IPS-15b (cell line): ENCODE measurements at regions not wholly inside any gene's neighbourhood (a gene's known extent, or its start where the extent isn't known, plus 50 kb on each side); places are given as distances from the start of the nearest gene placed in this dataset.

Experiments used
- H3K27me3 ChIP-seq: one replicate; pipeline ENCODE4 v1.6.1; 2013; ENCODE audit warnings: low read length; ENCODE audit not compliant: control insufficient read depth, insufficient read depth
- H3K36me3 ChIP-seq: one replicate; pipeline ENCODE4 v1.6.1; 2013; ENCODE audit warnings: low read length; ENCODE audit not compliant: control insufficient read depth, insufficient read depth
- H3K4me1 ChIP-seq: one replicate; pipeline ENCODE4 v1.6.1; 2013; ENCODE audit warnings: mild to moderate bottlenecking, low read length; ENCODE audit not compliant: control insufficient read depth, insufficient read depth
- H3K4me3 ChIP-seq: one replicate; pipeline ENCODE4 v1.5.1; 2013; ENCODE audit warnings: low read depth, low read length
- H3K9ac ChIP-seq: one replicate; pipeline ENCODE4 v1.6.1; 2013; ENCODE audit warnings: low read depth, mild to moderate bottlenecking, low read length
- H3K9me3 ChIP-seq: one replicate; pipeline ENCODE4 v1.6.1; 2013; ENCODE audit warnings: mild to moderate bottlenecking, low read length; ENCODE audit not compliant: control insufficient read depth, insufficient read depth

DNA sequence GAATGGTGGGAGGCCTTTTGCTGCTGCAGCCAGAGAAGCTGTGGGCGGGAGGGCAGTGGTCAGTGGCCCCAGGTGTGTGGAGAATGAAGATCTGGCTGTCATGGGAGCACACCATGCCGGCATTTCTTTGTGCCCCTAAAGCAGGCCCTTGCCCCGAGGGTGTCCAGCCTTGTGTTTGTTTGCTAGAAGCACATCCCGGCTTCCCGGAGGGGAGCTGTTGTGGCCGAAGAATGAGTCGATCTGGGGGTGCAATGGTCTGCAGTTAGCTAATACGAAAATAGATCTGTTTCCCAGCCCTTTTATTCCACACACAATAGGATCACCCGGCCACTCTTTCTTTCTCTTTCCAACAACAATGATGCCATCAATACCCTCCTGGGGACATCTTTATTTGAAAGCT, 228.8 kb downstream of the CBLN1 start:
- Histone ChIP-seq H3K9me3 (no peaks in the 10 kb centered on the region), H3K36me3 (no peaks in the 10 kb centered on the region), H3K4me1 (no peaks in the 10 kb centered on the region), H3K4me3 (no peak overlapping the region), H3K9ac (no peak overlapping the region), H3K27me3 (no peaks in the 10 kb centered on the region)

DNA sequence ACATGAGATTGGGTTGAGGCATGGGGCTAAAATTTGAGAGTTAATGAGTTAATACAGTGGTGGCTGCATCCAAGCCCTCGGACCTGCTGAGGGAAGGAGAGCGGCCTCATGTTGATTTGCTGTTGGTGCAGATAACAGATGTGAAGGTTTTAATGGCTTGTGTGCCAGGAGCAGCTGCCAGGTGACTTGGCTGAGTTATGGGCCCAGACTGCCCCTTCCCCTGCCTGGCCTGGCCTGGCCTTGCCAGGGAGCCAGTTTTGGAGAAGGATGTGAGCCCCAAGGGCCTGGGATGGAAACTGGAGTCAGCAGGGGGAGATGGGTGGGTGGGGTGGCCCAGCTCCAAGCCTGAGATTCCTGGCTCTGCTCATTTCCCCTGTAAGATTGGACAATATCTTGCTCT, 230.1 kb downstream of the CBLN1 start:
- no peaks in the 10 kb centered on the region for H3K27me3 ChIP-seq
- no peak overlapping the region for H3K4me3 ChIP-seq
- H3K4me1 ChIP-seq: no peaks in the 10 kb centered on the region
- no peaks in the 10 kb centered on the region for H3K36me3 ChIP-seq
- H3K9me3 ChIP-seq: no peaks in the 10 kb centered on the region
- H3K9ac ChIP-seq: no peak overlapping the region

DNA sequence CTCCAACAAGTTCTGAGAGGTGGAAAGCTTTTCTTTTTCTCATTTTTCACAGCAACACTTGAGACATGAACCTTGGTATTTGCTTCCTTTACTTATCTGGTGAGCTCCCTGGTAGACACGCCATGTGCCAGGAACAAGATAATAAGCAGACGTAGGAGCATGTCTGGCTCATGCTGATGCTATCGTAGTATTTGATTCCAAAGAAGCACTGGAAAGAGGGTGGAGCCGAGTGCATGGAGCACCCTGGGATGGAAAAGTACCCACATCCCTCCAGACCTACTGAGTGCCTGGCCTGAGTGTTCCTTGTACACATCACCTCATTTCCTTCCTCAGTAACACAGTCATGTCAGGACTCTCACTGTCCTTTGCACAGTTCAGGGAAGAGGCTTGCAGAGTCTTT, 231.0 kb downstream of the CBLN1 start:
- no peak overlapping the region for H3K4me3 ChIP-seq
- no peaks in the 10 kb centered on the region for H3K27me3 ChIP-seq
- no peaks in the 10 kb centered on the region for H3K4me1 ChIP-seq
- H3K9ac ChIP-seq: no peak overlapping the region
- no peaks in the 10 kb centered on the region for H3K9me3 ChIP-seq
- no peaks in the 10 kb centered on the region for H3K36me3 ChIP-seq

DNA sequence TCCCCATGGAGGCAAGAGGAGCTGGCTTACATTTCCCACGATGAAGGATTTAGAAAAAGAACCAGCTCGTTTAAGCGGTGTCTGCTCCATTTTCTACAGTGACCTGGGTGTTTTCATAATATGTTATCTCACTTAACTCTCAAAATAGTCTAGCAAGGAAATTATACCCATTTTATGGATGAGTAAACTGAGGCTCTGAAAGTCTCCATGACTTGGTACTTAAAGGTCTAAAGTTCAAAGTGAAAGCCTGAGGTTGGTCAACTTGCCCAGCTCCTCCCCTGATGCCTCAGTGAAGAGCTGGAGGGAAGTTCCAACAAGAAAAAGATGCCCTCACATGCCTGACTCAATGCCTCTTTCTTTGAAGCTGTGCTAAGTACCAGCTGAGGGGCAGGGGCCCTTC, 232.0 kb downstream of the CBLN1 start:
- no peaks in the 10 kb centered on the region for H3K9me3 ChIP-seq
- no peak overlapping the region for H3K9ac ChIP-seq
- no peaks in the 10 kb centered on the region for H3K4me1 ChIP-seq
- H3K27me3 ChIP-seq: no peaks in the 10 kb centered on the region
- H3K36me3 ChIP-seq: no peaks in the 10 kb centered on the region
- H3K4me3 ChIP-seq: no peak overlapping the region

DNA sequence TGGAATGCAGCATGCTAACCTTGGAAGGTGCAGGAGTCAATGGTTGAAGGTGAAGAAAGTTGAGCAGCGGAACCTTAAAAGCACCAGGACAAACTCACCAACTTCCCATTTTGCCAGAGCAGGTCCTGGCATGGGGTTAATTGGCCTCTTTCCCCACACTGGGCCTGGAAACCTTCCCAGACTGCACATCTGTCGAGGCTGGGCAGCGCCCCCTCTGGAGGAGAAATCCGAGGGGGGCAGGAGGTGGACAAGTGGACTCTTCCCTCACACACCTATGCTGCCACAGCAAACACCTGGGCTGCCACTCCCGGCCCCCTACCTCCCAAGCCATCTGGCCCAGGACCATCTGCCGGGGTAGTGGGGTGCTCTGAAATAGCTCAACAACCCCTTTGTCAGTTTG, 232.4 kb downstream of the CBLN1 start:
- H3K27me3 ChIP-seq: no peaks in the 10 kb centered on the region
- no peak overlapping the region for H3K9ac ChIP-seq
- H3K9me3 ChIP-seq: no peaks in the 10 kb centered on the region
- no peaks in the 10 kb centered on the region for H3K36me3 ChIP-seq
- H3K4me3 ChIP-seq: no peak overlapping the region
- no peaks in the 10 kb centered on the region for H3K4me1 ChIP-seq

DNA sequence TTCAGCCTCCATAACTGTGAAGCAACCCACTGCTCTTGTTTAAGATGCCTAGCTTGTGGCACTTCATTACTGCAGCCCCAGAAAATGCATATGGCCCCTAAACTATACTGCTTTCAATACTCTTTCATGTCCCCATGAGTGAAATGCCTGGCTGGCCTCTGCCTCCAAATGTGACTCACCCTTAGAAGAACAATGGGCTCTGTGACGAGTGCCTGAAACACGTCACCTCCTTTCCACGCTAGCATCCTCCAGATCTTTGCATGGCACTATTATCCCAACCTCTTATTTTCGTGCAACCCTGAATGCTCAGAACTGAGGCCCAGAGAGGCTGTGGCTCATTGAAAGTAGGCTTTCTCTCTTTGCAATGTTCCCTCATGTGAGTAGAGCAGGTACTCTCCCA, 233.1 kb downstream of the CBLN1 start:
- Histone ChIP-seq H3K4me3 (no peak overlapping the region), H3K9ac (no peak overlapping the region), H3K4me1 (no peaks in the 10 kb centered on the region), H3K27me3 (no peaks in the 10 kb centered on the region), H3K9me3 (no peaks in the 10 kb centered on the region), H3K36me3 (no peaks in the 10 kb centered on the region)

DNA sequence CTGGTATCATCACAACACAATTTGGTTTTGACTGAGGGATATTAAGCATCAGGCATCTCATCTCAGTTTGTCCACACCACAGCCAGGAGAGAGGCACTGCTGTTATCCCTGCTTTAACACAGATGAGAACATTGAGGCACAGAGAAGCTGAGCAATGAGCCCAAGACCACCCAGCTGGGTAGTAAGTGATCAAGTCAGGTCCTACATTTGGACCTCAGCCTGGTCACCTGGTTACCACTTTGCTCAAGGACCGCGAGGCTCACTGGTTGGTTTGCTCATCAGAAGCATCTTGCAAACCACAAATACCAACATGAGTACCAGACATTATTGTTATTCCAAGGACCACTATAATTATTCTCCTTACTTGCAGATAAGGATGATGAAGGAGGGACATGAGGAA, 245.5 kb downstream of the CBLN1 start:
- H3K9ac ChIP-seq: no peak overlapping the region
- H3K4me3 ChIP-seq: no peak overlapping the region
- no peaks in the 10 kb centered on the region for H3K4me1 ChIP-seq
- H3K9me3 ChIP-seq: no peaks in the 10 kb centered on the region
- no peaks in the 10 kb centered on the region for H3K27me3 ChIP-seq
- H3K36me3 ChIP-seq: no peaks in the 10 kb centered on the region

DNA sequence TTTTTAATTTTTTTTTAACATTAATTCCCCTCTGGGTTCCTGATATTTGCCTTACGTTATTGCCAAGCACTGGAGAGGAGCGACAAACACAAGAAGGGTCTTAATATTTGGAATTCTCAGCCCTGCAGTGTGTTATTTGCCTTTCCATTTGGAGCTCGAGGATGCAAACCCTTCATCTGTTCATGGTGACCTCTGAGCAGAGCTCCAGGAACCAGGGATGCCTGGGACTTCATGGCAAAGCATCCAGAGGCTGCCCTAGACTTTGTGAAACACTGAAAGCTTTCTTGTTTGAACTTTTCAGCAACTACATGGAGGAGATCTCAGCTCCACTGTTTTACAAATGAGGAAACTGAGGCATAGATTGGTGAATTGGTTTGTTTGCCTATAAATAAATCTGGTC, 254.2 kb downstream of the CBLN1 start:
- Histone ChIP-seq H3K4me1 (peaks cover 4% of the 10 kb centered on the region), H3K9me3 (no peaks in the 10 kb centered on the region), H3K4me3 (no peak overlapping the region), H3K36me3 (no peaks in the 10 kb centered on the region), H3K9ac (no peak overlapping the region), H3K27me3 (no peaks in the 10 kb centered on the region)

DNA sequence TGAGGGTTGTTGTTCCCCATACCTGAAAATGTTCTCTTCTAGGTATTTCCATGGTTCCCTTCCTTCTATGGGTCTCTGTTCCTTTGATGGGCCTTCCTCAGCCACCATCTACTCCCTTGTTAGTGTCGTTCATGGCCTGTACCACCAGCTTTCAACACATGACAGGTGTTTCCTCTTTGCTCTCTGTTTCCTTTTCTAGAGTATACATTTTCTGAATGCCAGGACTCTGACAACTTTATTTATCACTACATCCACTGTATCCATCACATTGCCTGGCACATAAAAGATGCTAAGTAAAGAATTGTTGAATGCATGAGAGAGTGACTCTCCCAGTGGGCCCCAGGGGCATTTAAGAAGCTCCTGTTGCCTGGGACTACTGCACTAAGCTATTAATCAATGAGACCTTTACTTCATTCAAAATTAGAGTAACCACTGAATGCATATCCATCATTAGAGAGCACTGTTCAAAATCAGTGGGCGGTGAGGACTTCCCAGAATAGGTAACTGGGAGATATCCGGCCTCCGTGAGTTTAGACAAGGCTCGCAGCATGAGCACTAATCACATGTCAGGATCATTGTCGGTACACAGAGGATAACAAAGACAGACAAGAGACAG, 255.0 kb downstream of the CBLN1 start:
- Histone ChIP-seq H3K36me3 (no peaks in the 10 kb centered on the region), H3K4me1 (peaks cover 9% of the 10 kb centered on the region), H3K27me3 (no peaks in the 10 kb centered on the region), H3K4me3 (no peak overlapping the region), H3K9ac (no peak overlapping the region), H3K9me3 (no peaks in the 10 kb centered on the region)

DNA sequence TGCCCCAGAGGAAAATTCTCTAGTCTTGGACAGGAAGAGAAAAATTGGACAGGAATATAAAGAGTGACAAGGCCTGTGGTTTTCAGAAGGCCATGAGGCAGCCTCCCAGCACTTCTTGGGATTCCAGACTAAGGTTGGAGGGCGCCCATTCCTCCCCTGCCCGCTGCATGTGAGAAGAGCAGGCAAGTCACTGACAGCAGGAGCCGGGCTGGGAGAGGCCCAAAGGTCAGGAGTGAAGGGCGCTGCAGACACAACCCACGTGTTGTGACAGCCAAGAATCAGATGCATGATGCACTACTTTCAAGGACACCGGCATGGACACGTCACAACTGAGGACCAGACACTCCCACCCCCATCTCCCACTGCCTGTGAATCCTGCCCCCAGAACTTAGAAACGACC, 256.7 kb downstream of the CBLN1 start:
- Histone ChIP-seq H3K4me1 (peaks cover 14% of the 10 kb centered on the region), H3K9me3 (no peaks in the 10 kb centered on the region), H3K36me3 (no peaks in the 10 kb centered on the region), H3K4me3 (no peak overlapping the region), H3K9ac (no peak overlapping the region), H3K27me3 (no peaks in the 10 kb centered on the region)

DNA sequence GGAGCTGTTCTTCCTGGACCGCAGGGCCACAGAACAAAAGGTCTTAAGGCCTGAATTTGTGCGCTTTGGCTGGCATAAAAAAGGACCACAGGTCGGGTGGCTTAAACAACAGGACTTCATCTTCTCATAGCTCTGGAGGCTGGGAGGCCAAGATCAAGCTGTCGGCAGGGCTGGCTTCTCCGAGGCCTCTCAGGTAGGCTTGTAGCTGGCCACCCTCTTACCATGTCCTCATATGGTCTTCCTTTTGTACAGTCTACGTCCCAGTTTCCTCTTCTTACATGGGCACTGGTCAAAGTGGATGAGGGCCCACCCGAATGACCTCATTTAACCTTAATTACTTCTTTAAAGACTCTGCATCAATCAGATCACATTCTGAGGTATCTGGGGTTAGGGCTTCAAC, 257.6 kb downstream of the CBLN1 start:
- Histone ChIP-seq H3K9me3 (no peaks in the 10 kb centered on the region), H3K9ac (no peak overlapping the region), H3K27me3 (no peaks in the 10 kb centered on the region), H3K36me3 (no peaks in the 10 kb centered on the region), H3K4me3 (no peak overlapping the region), H3K4me1 (peaks cover 14% of the 10 kb centered on the region)

DNA sequence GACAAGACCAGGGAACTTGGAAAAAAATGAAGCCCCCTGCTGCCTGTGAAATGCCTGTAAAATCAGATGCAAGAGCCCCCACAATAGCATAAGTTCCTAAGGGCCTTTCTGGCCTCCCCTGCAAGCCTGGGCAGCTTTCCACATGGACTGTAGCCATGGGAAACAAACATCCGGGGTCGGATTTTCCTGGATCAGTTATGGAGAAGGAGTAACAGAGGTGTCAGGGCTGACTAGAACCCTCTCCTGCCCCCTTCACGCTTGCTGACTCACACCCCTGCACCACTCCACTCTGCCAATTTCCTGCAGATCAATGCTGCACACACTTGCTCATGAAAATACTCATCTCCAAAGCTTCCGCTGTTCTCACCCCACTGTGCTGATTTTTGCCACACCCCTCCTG, 258.6 kb downstream of the CBLN1 start:
- Histone ChIP-seq H3K36me3 (no peaks in the 10 kb centered on the region), H3K4me1 (peaks cover 14% of the 10 kb centered on the region), H3K27me3 (no peaks in the 10 kb centered on the region), H3K4me3 (no peak overlapping the region), H3K9ac (no peak overlapping the region), H3K9me3 (no peaks in the 10 kb centered on the region)
